Testis (tissue), 2 donors: ENCODE measurements at regions not wholly inside any gene's neighbourhood (a gene's known extent, or its start where the extent isn't known, plus 50 kb on each side); places are given as distances from the start of the nearest gene placed in this dataset.

ENCODE experiments used
- POLR2A ChIP-seq: fragments of 450-650 bp; IDR thresholded peaks from one replicate; pipeline ENCODE4 v1.6.1; 2017; ENCODE audit warnings: antibody characterized with exemption, mild to moderate bottlenecking, moderate library complexity
- TF ChIP-seq, protein P1 (sequence below), 3 experiments: fragments of 450-650 bp in 2 of 3; fragments of 200-600 bp in 1 of 3; sonication (generic) in 1 of 3; IDR thresholded peaks; one replicate each; pipeline ENCODE4 v1.5.1; 2016 to 2019; ENCODE audit warnings: antibody characterized with exemption in 3 of 3, mild to moderate bottlenecking in 2 of 3, moderate library complexity in 1 of 3

DNA sequence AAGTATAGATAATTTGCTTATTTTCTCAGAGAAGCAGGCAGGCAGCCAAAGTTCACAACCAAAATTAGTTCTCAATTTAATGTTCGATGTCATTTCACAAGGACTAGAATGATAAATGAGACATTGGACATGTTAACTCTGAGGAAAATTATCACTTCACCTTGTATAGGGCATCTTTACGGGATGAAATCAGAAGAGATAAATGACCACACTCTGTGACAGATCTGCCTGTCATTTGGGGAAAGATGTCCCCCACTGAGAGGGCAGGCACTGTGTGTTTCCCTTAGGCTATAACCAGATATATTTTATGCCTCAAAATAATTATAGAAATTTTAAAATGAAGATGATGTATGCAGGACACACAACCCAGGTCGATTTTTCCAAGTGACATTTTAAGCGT, 642.9 kb downstream of the BRINP3 start:
- TF ChIP-seq, protein P1, sequence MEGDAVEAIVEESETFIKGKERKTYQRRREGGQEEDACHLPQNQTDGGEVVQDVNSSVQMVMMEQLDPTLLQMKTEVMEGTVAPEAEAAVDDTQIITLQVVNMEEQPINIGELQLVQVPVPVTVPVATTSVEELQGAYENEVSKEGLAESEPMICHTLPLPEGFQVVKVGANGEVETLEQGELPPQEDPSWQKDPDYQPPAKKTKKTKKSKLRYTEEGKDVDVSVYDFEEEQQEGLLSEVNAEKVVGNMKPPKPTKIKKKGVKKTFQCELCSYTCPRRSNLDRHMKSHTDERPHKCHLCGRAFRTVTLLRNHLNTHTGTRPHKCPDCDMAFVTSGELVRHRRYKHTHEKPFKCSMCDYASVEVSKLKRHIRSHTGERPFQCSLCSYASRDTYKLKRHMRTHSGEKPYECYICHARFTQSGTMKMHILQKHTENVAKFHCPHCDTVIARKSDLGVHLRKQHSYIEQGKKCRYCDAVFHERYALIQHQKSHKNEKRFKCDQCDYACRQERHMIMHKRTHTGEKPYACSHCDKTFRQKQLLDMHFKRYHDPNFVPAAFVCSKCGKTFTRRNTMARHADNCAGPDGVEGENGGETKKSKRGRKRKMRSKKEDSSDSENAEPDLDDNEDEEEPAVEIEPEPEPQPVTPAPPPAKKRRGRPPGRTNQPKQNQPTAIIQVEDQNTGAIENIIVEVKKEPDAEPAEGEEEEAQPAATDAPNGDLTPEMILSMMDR (IDR thresholded peaks at IDR 0.05), result no peak
- TF ChIP-seq POLR2A, result no peak
